ENCODE measurements at regions not wholly inside any gene's neighbourhood (a gene's known extent, or its start where the extent isn't known, plus 50 kb on each side); places are given as distances from the start of the nearest gene placed in this dataset.

GRCh38 chr17:65470783-65471182 is 90.7 kb downstream of the AXIN2 start:
- TF ChIP-seq CTCF (conservative IDR thresholded peaks at IDR 0.05) = no peak
- Mint-ChIP-seq H3K4me1 (peaks cover 52% of the 10 kb centered on the region), H3K4me3 (no peak overlapping the region), H3K27ac (ENCODE audit: unreplicated experiment) (no peak overlapping the region), H3K27me3 (ENCODE audit: low read depth) (peaks cover 4% of the 10 kb centered on the region), H3K9me3 (peaks cover 10% of the 10 kb centered on the region), H3K36me3 (ENCODE audit: low read depth) (peaks cover 2% of the 10 kb centered on the region)
- no peak for DNase-seq (ENCODE audit: low read depth, low spot score)

GRCh38 chr17:65468321-65468720 is 93.1 kb downstream of the AXIN2 start:
- Mint-ChIP-seq H3K9me3 (peaks cover 6% of the 10 kb centered on the region), H3K36me3 (ENCODE audit: low read depth) (no peaks in the 10 kb centered on the region), H3K27me3 (ENCODE audit: low read depth) (no peaks in the 10 kb centered on the region), H3K4me1 (peaks cover 46% of the 10 kb centered on the region), H3K27ac (ENCODE audit: unreplicated experiment) (peak overlapping the region; percentile 70), H3K4me3 (no peak overlapping the region)
- no peak for DNase-seq (ENCODE audit: low read depth, low spot score)
- no peak for TF ChIP-seq CTCF (conservative IDR thresholded peaks at IDR 0.05)

GRCh38 chr17:65467156-65467555 is 94.3 kb downstream of the AXIN2 start:
- Mint-ChIP-seq H3K36me3 (ENCODE audit: low read depth) (no peaks in the 10 kb centered on the region), H3K27me3 (ENCODE audit: low read depth) (no peaks in the 10 kb centered on the region), H3K4me3 (peak overlapping the region; percentile 39), H3K4me1 (peaks cover 39% of the 10 kb centered on the region), H3K9me3 (peaks cover 6% of the 10 kb centered on the region), H3K27ac (ENCODE audit: unreplicated experiment) (peak overlapping the region; percentile 7)
- peak; percentile 70 for DNase-seq (ENCODE audit: low read depth, low spot score)
- no peak for TF ChIP-seq CTCF (conservative IDR thresholded peaks at IDR 0.05)

- no peak for TF ChIP-seq CTCF (conservative IDR thresholded peaks at IDR 0.05)
- H3K4me3 Mint-ChIP-seq = peak overlapping the region; percentile 39
- no peaks in the 10 kb centered on the region for H3K27me3 Mint-ChIP-seq (ENCODE audit: low read depth)
- peaks cover 6% of the 10 kb centered on the region for H3K9me3 Mint-ChIP-seq
- H3K27ac Mint-ChIP-seq (ENCODE audit: unreplicated experiment) = peak overlapping the region; percentile 7
- DNase-seq (ENCODE audit: low read depth, low spot score) = no peak
- no peaks in the 10 kb centered on the region for H3K36me3 Mint-ChIP-seq (ENCODE audit: low read depth)
- H3K4me1 Mint-ChIP-seq = peaks cover 39% of the 10 kb centered on the region
These were observed 94.9 kb downstream of the AXIN2 start for GRCh38 chr17:65466547-65466946.

- Mint-ChIP-seq H3K4me1 (peaks cover 42% of the 10 kb centered on the region), H3K27ac (ENCODE audit: unreplicated experiment) (no peak overlapping the region), H3K27me3 (ENCODE audit: low read depth) (no peaks in the 10 kb centered on the region), H3K9me3 (peaks cover 4% of the 10 kb centered on the region), H3K36me3 (ENCODE audit: low read depth) (no peaks in the 10 kb centered on the region), H3K4me3 (no peak overlapping the region)
- TF ChIP-seq CTCF (conservative IDR thresholded peaks at IDR 0.05) = no peak
- DNase-seq (ENCODE audit: low read depth, low spot score) = no peak
These were observed 98.2 kb downstream of the AXIN2 start for GRCh38 chr17:65463242-65463641.

All from neural crest cell (in vitro differentiated cells).